Chondrocyte (in vitro differentiated cells): ENCODE measurements at regions not wholly inside any gene's neighbourhood (a gene's known extent, or its start where the extent isn't known, plus 50 kb on each side); places are given as distances from the start of the nearest gene placed in this dataset.

ENCODE experiments used
- DNase-seq: peaks from one replicate; pipeline ENCODE4 v3.0.0; 2021; ENCODE audit warnings: mixed read lengths, low spot score
- H3K27ac Mint-ChIP-seq: one replicate; pipeline ENCODE4 v1.8.0; 2021; ENCODE audit warnings: mild to moderate bottlenecking, moderate library complexity, mixed read lengths; ENCODE audit not compliant: unreplicated experiment
- H3K27me3 Mint-ChIP-seq: 2 replicates; pipeline ENCODE4 v1.8.0; 2021; ENCODE audit warnings: low read depth, mixed read lengths
- H3K36me3 Mint-ChIP-seq: 2 replicates; pipeline ENCODE4 v1.8.0; 2021; ENCODE audit warnings: low read depth, mixed read lengths
- H3K4me1 Mint-ChIP-seq: 2 replicates; pipeline ENCODE4 v1.8.0; 2021; ENCODE audit warnings: low read depth, mild to moderate bottlenecking, mixed read lengths
- H3K4me3 Mint-ChIP-seq: one replicate; pipeline ENCODE4 v1.8.0; 2021; ENCODE audit warnings: mild to moderate bottlenecking, moderate library complexity, mixed read lengths; ENCODE audit not compliant: unreplicated experiment
- H3K9me3 Mint-ChIP-seq: 2 replicates; pipeline ENCODE4 v1.8.0; 2021; ENCODE audit warnings: low read depth, mixed read lengths
- TF ChIP-seq, protein P1 (sequence below): fragments of 200-600 bp; sonication (generic); IDR thresholded peaks from 2 replicates; pipeline ENCODE4 v1.5.0; 2021; ENCODE audit warnings: antibody characterized with exemption, mild to moderate bottlenecking, moderate library complexity

DNA sequence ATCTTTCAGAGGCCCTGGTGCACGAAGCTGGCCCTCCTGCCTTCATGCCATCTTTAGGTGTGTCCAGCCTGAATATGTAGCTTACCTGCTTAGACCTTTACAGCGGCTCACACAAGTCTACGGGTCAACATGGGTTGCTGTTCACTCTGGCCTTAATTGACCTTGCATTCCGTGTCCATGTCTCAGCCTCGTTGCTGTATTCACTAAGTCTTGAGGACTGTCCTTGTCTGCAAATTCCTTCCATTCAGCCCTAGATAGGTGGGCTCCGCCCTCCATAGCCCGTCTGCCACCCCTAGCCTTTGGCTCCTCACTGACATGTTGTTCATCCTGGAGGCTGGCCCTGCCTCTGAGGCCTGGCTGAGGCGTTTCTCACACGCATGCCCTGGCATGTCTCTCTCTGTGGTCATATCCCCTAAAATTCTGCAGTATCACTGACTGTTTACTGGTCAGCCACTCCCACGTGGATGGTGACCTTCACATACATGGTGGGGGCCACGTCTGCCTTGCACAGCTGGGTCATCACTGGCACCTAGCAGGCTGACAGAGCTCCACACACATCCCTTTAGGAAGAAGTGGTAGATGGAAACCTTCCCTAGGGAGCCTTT is 394.1 kb upstream of the MKI67 start:
- peaks cover 2% of the 10 kb centered on the region for H3K27me3 Mint-ChIP-seq
- DNase-seq: no peak
- no peaks in the 10 kb centered on the region for H3K36me3 Mint-ChIP-seq
- H3K4me3 Mint-ChIP-seq: no peak overlapping the region
- H3K4me1 Mint-ChIP-seq: no peaks in the 10 kb centered on the region
- peaks cover 15% of the 10 kb centered on the region for H3K9me3 Mint-ChIP-seq
- H3K27ac Mint-ChIP-seq: no peak overlapping the region
- TF ChIP-seq, protein P1, sequence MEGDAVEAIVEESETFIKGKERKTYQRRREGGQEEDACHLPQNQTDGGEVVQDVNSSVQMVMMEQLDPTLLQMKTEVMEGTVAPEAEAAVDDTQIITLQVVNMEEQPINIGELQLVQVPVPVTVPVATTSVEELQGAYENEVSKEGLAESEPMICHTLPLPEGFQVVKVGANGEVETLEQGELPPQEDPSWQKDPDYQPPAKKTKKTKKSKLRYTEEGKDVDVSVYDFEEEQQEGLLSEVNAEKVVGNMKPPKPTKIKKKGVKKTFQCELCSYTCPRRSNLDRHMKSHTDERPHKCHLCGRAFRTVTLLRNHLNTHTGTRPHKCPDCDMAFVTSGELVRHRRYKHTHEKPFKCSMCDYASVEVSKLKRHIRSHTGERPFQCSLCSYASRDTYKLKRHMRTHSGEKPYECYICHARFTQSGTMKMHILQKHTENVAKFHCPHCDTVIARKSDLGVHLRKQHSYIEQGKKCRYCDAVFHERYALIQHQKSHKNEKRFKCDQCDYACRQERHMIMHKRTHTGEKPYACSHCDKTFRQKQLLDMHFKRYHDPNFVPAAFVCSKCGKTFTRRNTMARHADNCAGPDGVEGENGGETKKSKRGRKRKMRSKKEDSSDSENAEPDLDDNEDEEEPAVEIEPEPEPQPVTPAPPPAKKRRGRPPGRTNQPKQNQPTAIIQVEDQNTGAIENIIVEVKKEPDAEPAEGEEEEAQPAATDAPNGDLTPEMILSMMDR: no peak

DNA sequence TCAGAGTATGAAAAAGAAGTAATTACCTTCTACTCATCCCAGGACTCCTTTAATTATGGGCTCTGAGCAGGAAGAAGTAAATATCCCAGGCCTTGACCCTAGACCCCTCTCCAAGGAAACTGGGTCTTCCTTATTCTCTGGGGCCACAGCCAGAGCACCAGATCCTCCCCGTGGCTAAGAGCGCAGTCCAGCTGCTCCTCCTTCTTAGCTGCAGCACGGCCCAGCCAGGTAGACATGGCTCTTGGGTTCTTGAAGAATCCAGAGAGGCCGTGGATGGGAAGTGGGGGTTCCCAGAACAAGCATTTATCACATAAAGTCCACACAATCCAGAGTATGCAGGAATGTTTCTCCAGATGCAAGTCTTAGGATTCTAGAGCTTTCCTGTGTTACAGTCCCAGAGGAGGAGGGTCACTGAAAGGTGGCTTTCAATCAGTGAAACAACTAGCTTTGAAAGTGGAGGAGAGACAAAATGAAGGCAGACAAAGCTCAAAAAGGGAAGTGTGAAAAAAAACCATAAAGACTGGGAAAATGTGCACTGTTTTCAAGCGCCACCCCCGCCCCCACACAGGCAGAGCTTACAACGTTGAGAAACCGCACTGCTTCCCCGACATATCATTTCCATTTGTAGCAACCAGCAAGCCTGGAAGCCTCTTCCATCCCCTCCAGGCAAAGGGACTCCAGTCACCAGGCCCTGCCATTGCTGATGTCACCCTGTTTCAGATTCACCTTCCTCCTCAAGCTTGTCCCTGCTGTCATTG is 396.5 kb upstream of the MKI67 start:
- Mint-ChIP-seq H3K9me3 (peaks cover 15% of the 10 kb centered on the region), H3K4me3 (no peak overlapping the region), H3K36me3 (no peaks in the 10 kb centered on the region), H3K4me1 (peaks cover 6% of the 10 kb centered on the region), H3K27ac (no peak overlapping the region), H3K27me3 (peaks cover 12% of the 10 kb centered on the region)
- TF ChIP-seq, protein P1: no peak
- no peak for DNase-seq

DNA sequence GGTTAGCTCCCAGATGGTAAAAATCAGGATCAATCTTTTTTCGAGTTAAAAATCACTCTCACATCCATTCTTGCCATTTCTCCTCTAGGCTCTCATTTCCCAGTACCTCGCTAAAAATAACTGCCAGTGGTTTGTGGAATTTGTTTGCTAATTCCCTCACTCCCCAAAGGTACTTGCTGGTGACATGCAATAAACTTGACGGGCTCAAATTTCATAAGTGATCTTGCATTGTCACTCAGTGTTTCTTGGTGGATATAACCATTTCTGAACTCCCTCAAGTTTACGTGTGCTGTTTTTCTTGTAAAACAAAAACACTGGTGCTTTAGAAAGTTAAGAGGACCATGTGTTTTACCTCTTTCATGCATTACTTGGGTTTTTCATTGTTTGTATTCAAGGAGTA is 399.2 kb upstream of the MKI67 start:
- Mint-ChIP-seq H3K4me3 (no peak overlapping the region), H3K27ac (no peak overlapping the region), H3K9me3 (peaks cover 13% of the 10 kb centered on the region), H3K4me1 (peaks cover 6% of the 10 kb centered on the region), H3K27me3 (peaks cover 10% of the 10 kb centered on the region), H3K36me3 (no peaks in the 10 kb centered on the region)
- TF ChIP-seq, protein P1: no peak
- DNase-seq: no peak

DNA sequence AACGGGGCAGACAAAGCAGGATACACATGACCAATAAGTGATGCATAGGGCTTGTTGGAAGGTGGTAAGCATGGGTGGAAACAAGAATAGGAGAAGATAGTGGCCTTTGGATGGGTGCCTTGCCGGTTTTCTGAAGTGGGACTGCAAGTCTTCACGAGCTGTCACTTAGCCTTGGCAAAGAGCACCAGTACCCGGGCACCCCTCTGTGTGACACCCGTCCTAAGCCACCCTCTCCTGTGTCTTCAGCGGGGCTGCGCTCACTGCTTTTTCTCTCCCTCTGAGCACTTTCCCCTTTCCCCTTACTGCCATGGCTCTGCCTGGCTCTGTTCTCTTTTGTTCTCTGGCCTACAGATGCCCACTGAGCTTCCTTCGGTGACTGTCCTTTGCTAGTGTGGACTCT is 399.7 kb upstream of the MKI67 start:
- peaks cover 10% of the 10 kb centered on the region for H3K27me3 Mint-ChIP-seq
- H3K9me3 Mint-ChIP-seq: peaks cover 8% of the 10 kb centered on the region
- no peak overlapping the region for H3K27ac Mint-ChIP-seq
- TF ChIP-seq, protein P1: no peak
- no peaks in the 10 kb centered on the region for H3K36me3 Mint-ChIP-seq
- no peak for DNase-seq
- H3K4me1 Mint-ChIP-seq: peaks cover 6% of the 10 kb centered on the region
- H3K4me3 Mint-ChIP-seq: no peak overlapping the region

DNA sequence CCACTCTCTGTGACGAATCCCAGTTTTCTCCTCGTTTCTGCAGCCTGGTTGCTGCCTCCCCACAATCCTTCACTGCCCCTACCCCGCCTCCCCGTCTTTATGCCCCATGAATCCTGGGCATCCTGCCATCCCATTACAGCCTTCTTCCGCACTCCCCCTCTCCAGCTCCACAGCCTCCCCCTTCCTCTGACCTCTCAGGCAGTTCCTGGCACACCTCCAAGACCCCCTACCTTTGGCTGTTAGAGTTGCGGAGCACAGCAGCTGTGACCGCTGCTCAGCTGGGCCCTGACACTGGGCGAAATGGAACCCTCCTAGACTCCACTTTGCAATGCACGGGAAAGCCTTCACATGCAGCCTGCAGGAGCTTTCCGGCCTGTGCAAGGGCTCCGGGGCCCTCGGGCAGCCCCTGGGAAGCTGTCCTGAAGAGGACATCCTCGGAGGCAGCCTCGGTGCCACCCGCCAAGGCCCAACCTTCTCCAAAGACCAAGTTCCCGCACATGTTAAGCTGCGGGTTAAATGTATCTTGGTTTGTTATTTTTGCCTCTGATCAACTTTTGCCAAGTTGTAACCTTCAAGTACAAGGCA is 400.7 kb upstream of the MKI67 start:
- peaks cover 11% of the 10 kb centered on the region for H3K27me3 Mint-ChIP-seq
- no peaks in the 10 kb centered on the region for H3K36me3 Mint-ChIP-seq
- TF ChIP-seq, protein P1: no peak
- DNase-seq: no peak
- H3K4me3 Mint-ChIP-seq: no peak overlapping the region
- H3K27ac Mint-ChIP-seq: no peak overlapping the region
- peaks cover 6% of the 10 kb centered on the region for H3K4me1 Mint-ChIP-seq
- peaks cover 3% of the 10 kb centered on the region for H3K9me3 Mint-ChIP-seq
